ENCODE measurements at regions not wholly inside any gene's neighbourhood (a gene's known extent, or its start where the extent isn't known, plus 50 kb on each side); places are given as distances from the start of the nearest gene placed in this dataset.

GRCh38 chr7:13067036-13067435, 379.6 kb downstream of the ARL4A start:
- no peak for TF ChIP-seq CTCF (conservative IDR thresholded peaks at IDR 0.05)
- no peak overlapping the region for H3K27ac ChIP-seq

- TF ChIP-seq CTCF (conservative IDR thresholded peaks at IDR 0.05): no peak
- no peak overlapping the region for H3K27ac ChIP-seq
Measured at GRCh38 chr7:13068032-13068431, 380.6 kb downstream of the ARL4A start.

- no peak overlapping the region for H3K27ac ChIP-seq
Measured at GRCh38 chr7:13069841-13070240, 382.4 kb downstream of the ARL4A start.

GRCh38 chr7:13072014-13072413, 384.6 kb downstream of the ARL4A start:
- TF ChIP-seq CTCF (conservative IDR thresholded peaks at IDR 0.05): no peak
- no peak overlapping the region for H3K27ac ChIP-seq

More at GRCh38 chr7:13069841-13070240, 382.4 kb downstream of the ARL4A start:
- TF ChIP-seq CTCF (conservative IDR thresholded peaks at IDR 0.05): no peak

GRCh38 chr7:13077466-13077865, 390.0 kb downstream of the ARL4A start:
- no peak for TF ChIP-seq CTCF (conservative IDR thresholded peaks at IDR 0.05)
- no peak overlapping the region for H3K27ac ChIP-seq

- no peak overlapping the region for H3K27ac ChIP-seq
- no peak for TF ChIP-seq CTCF (conservative IDR thresholded peaks at IDR 0.05)
Measured at GRCh38 chr7:13078105-13078504, 390.7 kb downstream of the ARL4A start.

- TF ChIP-seq CTCF (conservative IDR thresholded peaks at IDR 0.05): no peak
- H3K27ac ChIP-seq: no peak overlapping the region
Measured at GRCh38 chr7:13090959-13091358, 403.5 kb downstream of the ARL4A start.

Data from VCaP (cell line).